Upper lobe of left lung (tissue), 6 donors: ENCODE measurements at regions not wholly inside any gene's neighbourhood (a gene's known extent, or its start where the extent isn't known, plus 50 kb on each side); places are given as distances from the start of the nearest gene placed in this dataset.
A peak's percentile ranks its signal among the peaks of the same experiment; 100 is the strongest.

Experiments used
- ATAC-seq, 2 donors: fragments of 200-7000 bp; cut with Tn5 transposase; one replicate each; pipeline ENCODE4 v1.9.1; 2022; ENCODE audit warnings: mild to moderate bottlenecking in 2 of 2, moderate library complexity in 2 of 2; ENCODE audit not compliant: low FRiP score in 2 of 2
- DNase-seq, 2 donors: peaks; one replicate each; pipeline ENCODE4 v3.0.0-alpha.2; 2019 to 2020
- H3K27ac ChIP-seq, 4 donors: fragments of 200-600 bp; sonication (generic); one replicate each; pipeline ENCODE4 v1.5.1; 2016 to 2019
- H3K27me3 ChIP-seq, 4 donors: fragments of 200-600 bp; sonication (generic); one replicate each; pipeline ENCODE4 v1.5.1; 2017 to 2019
- H3K36me3 ChIP-seq, 4 donors: fragments of 200-600 bp; sonication (generic); one replicate each; pipeline ENCODE4 v1.5.1; 2016 to 2019
- H3K4me1 ChIP-seq, 4 donors: fragments of 200-600 bp; sonication (generic); one replicate each; pipeline ENCODE4 v1.5.1; 2018 to 2019
- H3K4me3 ChIP-seq, 4 donors: fragments of 200-600 bp; sonication (generic); one replicate each; pipeline ENCODE4 v1.5.1; 2017 to 2019; ENCODE audit warnings: mild to moderate bottlenecking in 2 of 4, moderate library complexity in 1 of 4
- H3K9me3 ChIP-seq, 4 donors: fragments of 200-600 bp; sonication (generic); one replicate each; pipeline ENCODE4 v1.5.1; 2018 to 2019
- EP300 ChIP-seq, 4 donors: sonication (generic); formaldehyde crosslinking; IDR thresholded peaks; one replicate each; pipeline ENCODE4 v1.5.1; 2017; ENCODE audit warnings: antibody characterized with exemption in 4 of 4, control low read depth in 2 of 4
- POLR2A ChIP-seq, 4 donors: fragments of 450-650 bp; IDR thresholded peaks; one replicate each; pipeline ENCODE4 v1.5.1; 2016 to 2017; ENCODE audit warnings: antibody characterized with exemption in 4 of 4, mild to moderate bottlenecking in 2 of 4
- POLR2AphosphoS5 ChIP-seq, 2 donors: sonication (generic); formaldehyde crosslinking; IDR thresholded peaks; one replicate each; pipeline ENCODE4 v1.5.1; 2017; ENCODE audit warnings: antibody characterized with exemption in 2 of 2
- WGBS, 2 donors: methylation state at CpG; one replicate each; pipeline ENCODE4 v1.1.5; 2017 to 2018; 5-methylcytosine and 5-hydroxymethylcytosine counted together
- TF ChIP-seq, protein P1 (sequence below), 6 experiments: fragments of 450-650 bp in 4 of 6; fragments of 200-600 bp in 2 of 6; sonication (generic) in 2 of 6; IDR thresholded peaks; one replicate each; pipeline ENCODE4 v1.5.1; 2016 to 2019; ENCODE audit warnings: antibody characterized with exemption in 6 of 6
- donor health status: DM: no; HTN: no; CAD: no; lungs with moderate emphysema.
- donor health status: DM: no; HTN: yes; CAD: no; lungs with severe emphysema.

DNA sequence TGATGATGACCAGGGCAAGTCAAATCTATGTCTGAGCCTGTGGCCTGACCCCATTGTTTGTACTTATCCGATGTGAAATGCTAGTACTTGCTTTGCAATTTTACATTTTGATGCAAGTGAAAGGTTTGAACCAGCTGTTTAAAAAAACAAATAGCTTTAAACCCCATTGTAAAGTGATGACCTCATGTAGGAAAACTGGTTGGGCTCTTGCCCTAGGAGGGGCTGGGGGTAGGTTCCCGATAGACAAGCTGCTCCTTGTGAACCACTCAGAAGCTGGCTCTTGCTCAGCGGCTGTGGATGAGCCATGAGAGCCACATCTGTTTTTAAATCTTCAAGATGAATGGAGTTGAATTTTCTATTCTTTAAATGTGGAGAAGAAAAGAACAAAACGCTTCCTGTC, 185.3 kb downstream of the WDR11 start:
- Histone ChIP-seq H3K27ac (no peak overlapping the region), H3K4me1 (no peaks in the 10 kb centered on the region), H3K4me3 (no peak overlapping the region), H3K27me3 (no peaks in the 10 kb centered on the region), H3K36me3 (no peaks in the 10 kb centered on the region), H3K9me3 (no peaks in the 10 kb centered on the region)
- no peak for TF ChIP-seq POLR2A (IDR thresholded peaks at IDR 0.05)
- no peak for TF ChIP-seq EP300 (IDR thresholded peaks at IDR 0.05)
- TF ChIP-seq, protein P1, sequence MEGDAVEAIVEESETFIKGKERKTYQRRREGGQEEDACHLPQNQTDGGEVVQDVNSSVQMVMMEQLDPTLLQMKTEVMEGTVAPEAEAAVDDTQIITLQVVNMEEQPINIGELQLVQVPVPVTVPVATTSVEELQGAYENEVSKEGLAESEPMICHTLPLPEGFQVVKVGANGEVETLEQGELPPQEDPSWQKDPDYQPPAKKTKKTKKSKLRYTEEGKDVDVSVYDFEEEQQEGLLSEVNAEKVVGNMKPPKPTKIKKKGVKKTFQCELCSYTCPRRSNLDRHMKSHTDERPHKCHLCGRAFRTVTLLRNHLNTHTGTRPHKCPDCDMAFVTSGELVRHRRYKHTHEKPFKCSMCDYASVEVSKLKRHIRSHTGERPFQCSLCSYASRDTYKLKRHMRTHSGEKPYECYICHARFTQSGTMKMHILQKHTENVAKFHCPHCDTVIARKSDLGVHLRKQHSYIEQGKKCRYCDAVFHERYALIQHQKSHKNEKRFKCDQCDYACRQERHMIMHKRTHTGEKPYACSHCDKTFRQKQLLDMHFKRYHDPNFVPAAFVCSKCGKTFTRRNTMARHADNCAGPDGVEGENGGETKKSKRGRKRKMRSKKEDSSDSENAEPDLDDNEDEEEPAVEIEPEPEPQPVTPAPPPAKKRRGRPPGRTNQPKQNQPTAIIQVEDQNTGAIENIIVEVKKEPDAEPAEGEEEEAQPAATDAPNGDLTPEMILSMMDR (IDR thresholded peaks at IDR 0.05), result no peak
- TF ChIP-seq POLR2AphosphoS5 (IDR thresholded peaks at IDR 0.05), result no peak
- ATAC-seq (no peak), DNase-seq (no peak)
- 31 to 40% methylated on average over 4 of the region's 4 CpGs for WGBS, 2 donors

DNA sequence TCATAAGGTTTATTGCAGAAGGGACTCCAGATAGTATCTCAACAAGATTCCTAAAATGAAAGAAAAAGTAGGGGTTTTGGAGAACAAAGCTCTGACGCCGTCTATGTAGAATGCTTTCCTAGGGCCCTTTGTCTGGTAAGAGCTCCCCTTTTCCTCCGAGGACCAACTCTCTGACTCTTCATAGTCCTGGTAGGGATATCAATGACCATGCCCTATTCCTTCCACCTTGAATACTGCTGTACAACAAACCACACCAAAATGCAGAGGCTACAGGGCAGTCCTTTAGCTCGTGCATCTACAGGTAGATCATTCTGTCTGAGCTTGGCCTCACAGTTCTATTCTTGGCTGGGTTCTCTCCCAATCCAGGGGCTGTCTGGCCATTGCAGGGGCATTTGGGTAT, 190.3 kb downstream of the WDR11 start:
- no peak overlapping the region for H3K4me3 ChIP-seq
- no peaks in the 10 kb centered on the region for H3K27me3 ChIP-seq
- no peaks in the 10 kb centered on the region for H3K36me3 ChIP-seq
- 82 to 93% methylated on average over 4 of the region's 4 CpGs for WGBS, 2 donors
- TF ChIP-seq POLR2A (IDR thresholded peaks at IDR 0.05), result no peak
- no peak for TF ChIP-seq EP300 (IDR thresholded peaks at IDR 0.05)
- TF ChIP-seq, protein P1 (IDR thresholded peaks at IDR 0.05), result no peak
- no peak for TF ChIP-seq POLR2AphosphoS5 (IDR thresholded peaks at IDR 0.05)
- DNase-seq (no peak), ATAC-seq (no peak)
- H3K4me1 ChIP-seq, result no peaks in the 10 kb centered on the region
- no peaks in the 10 kb centered on the region for H3K9me3 ChIP-seq
- no peak overlapping the region for H3K27ac ChIP-seq

DNA sequence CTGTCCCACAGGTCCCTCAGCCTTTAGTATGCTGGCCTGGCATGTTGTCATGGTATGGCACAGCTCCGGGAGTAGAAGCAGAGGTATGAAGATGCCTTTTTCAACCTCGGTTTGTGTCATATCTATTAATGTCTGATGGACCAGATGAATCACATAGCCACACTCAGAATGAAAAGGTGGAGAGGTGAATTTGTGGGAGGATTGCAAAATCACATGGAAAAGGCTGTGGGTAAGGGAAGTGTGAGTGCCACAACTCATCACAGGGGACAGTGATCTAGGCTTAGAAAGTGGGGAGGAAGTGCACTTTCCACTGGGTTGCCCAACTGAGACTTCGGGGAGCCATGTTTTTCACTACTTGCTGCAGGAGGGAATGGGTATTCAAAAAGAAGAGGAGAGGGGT, 190.7 kb downstream of the WDR11 start:
- TF ChIP-seq, protein P1 (IDR thresholded peaks at IDR 0.05), result no peak
- TF ChIP-seq POLR2A (IDR thresholded peaks at IDR 0.05) (no peak), EP300 (IDR thresholded peaks at IDR 0.05) (no peak), POLR2AphosphoS5 (IDR thresholded peaks at IDR 0.05) (no peak)
- Histone ChIP-seq H3K4me1 (no peaks in the 10 kb centered on the region), H3K4me3 (no peak overlapping the region), H3K27ac (no peak overlapping the region), H3K27me3 (no peaks in the 10 kb centered on the region), H3K9me3 (no peaks in the 10 kb centered on the region), H3K36me3 (no peaks in the 10 kb centered on the region)
- no peak for ATAC-seq
- 87 to 90% methylated on average over 3 of the region's 3 CpGs for WGBS, 2 donors
- DNase-seq, result no peak

DNA sequence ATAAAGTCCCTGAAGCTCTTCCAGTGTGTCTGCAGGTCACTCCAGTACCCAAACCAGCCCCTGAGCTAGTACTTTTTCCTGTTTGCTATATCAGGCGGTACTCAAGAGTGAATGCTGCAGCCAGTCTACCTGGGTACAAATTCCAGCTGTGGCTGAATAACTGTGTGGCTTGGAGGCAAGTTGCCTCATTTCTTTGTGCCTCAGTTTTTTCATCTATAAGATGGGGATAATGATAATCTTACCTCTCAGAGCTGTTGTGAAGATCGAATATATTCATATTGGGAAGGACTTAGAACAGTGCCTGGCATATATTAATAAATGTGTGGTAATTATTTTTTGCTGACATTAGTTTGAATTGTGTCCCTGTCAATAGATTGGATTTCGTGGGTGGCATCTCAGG, 191.2 kb downstream of the WDR11 start:
- H3K27ac ChIP-seq, result no peak overlapping the region
- H3K27me3 ChIP-seq, result no peaks in the 10 kb centered on the region
- no peak for ATAC-seq
- 90 to 95% methylated on average over 3 of the region's 3 CpGs for WGBS, 2 donors
- TF ChIP-seq POLR2A (IDR thresholded peaks at IDR 0.05) (no peak), POLR2AphosphoS5 (IDR thresholded peaks at IDR 0.05) (no peak), EP300 (IDR thresholded peaks at IDR 0.05) (no peak)
- TF ChIP-seq, protein P1 (IDR thresholded peaks at IDR 0.05), result no peak
- no peaks in the 10 kb centered on the region for H3K4me1 ChIP-seq
- no peaks in the 10 kb centered on the region for H3K36me3 ChIP-seq
- no peaks in the 10 kb centered on the region for H3K9me3 ChIP-seq
- no peak for DNase-seq
- no peak overlapping the region for H3K4me3 ChIP-seq

DNA sequence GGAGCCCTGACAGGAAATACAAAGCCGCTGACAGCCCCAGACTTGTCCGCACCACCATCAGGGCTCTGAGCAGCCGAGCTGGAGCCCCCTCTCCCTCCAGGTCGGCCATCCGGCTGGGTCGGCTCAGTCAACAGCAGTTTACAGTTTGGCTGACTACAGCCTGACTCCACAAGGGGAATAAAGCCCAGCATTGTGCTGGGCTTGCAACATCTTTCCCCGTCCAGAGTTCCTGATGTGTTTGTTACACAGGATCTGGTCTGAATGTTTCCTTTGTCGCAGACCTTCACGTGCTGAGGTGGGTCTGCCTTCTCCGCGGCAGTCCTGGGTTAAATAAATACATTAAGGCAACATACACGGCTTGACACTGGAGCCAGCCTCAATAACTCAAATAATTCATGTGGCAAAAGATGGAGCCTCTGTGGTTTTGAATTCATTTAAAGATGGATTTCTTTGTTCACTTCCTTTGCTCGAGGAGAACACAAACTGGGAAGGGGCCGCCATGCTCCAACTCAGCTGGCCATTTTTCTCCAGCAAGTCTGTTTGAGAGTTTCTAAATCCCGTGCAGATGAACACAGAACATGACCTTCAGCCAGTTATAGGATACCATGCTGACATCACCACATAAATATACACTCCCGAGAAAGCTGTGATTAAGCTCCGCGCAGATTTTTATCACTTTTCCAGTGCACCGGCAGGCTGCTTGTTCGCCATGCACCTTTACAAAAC, 192.1 kb downstream of the WDR11 start:
- Histone ChIP-seq H3K27me3 (no peaks in the 10 kb centered on the region), H3K4me3 (no peak overlapping the region), H3K4me1 (no peaks in the 10 kb centered on the region), H3K9me3 (no peaks in the 10 kb centered on the region), H3K36me3 (no peaks in the 10 kb centered on the region), H3K27ac (no peak overlapping the region)
- ATAC-seq (no peak), DNase-seq (peak in 1 of 2 donors; percentile 37)
- TF ChIP-seq EP300 (IDR thresholded peaks at IDR 0.05), result no peak
- no peak for TF ChIP-seq POLR2A (IDR thresholded peaks at IDR 0.05)
- TF ChIP-seq POLR2AphosphoS5 (IDR thresholded peaks at IDR 0.05), result no peak
- TF ChIP-seq, protein P1 (IDR thresholded peaks at IDR 0.05), result no peak
- 53 to 69% methylated on average over 14 to 20 of the region's 20 CpGs for WGBS, 2 donors
